Bone marrow (tissue), 2 donors: ENCODE measurements at regions not wholly inside any gene's neighbourhood (a gene's known extent, or its start where the extent isn't known, plus 50 kb on each side); places are given as distances from the start of the nearest gene placed in this dataset.

Experiments
- DNase-seq, 2 donors: peaks; one replicate each; lab custom pipeline; 2025; lab: John Stamatoyannopoulos, UW

GRCh38 chr3:22893644-22894325, 309.3 kb upstream of the UBE2E2 start:
- DNase-seq: no peak

- no peak for DNase-seq
Measured at GRCh38 chr3:22894865-22895264, 308.3 kb upstream of the UBE2E2 start.

- no peak for DNase-seq
Measured at GRCh38 chr3:22895671-22896070, 307.5 kb upstream of the UBE2E2 start.

- DNase-seq: no peak
Measured at GRCh38 chr3:22898558-22898957, 304.6 kb upstream of the UBE2E2 start.

- DNase-seq: no peak
Measured at GRCh38 chr3:22899441-22899840, 303.7 kb upstream of the UBE2E2 start.

GRCh38 chr3:22900296-22900695, 302.8 kb upstream of the UBE2E2 start:
- no peak for DNase-seq

- DNase-seq: no peak
Measured at GRCh38 chr3:22901684-22902083, 301.4 kb upstream of the UBE2E2 start.

GRCh38 chr3:22907161-22907780, 295.9 kb upstream of the UBE2E2 start:
- DNase-seq: no peak

- DNase-seq: no peak
Measured at GRCh38 chr3:22907796-22908195, 295.3 kb upstream of the UBE2E2 start.

- DNase-seq: no peak
Measured at GRCh38 chr3:22908989-22909507, 294.1 kb upstream of the UBE2E2 start.

GRCh38 chr3:22916933-22917332, 286.2 kb upstream of the UBE2E2 start:
- no peak for DNase-seq

GRCh38 chr3:22920006-22920405, 283.1 kb upstream of the UBE2E2 start:
- no peak for DNase-seq

GRCh38 chr3:22922317-22922716, 280.8 kb upstream of the UBE2E2 start:
- peak in 1 of 2 donors; percentile 4 for DNase-seq

GRCh38 chr3:22923711-22924110, 279.4 kb upstream of the UBE2E2 start:
- no peak for DNase-seq

- DNase-seq: no peak
Measured at GRCh38 chr3:22928216-22929110, 274.7 kb upstream of the UBE2E2 start.

GRCh38 chr3:22933051-22933840, 269.9 kb upstream of the UBE2E2 start:
- DNase-seq: no peak

- DNase-seq: no peak
Measured at GRCh38 chr3:22933841-22934116, 269.3 kb upstream of the UBE2E2 start.

GRCh38 chr3:22935040-22935439, 268.1 kb upstream of the UBE2E2 start:
- DNase-seq: no peak

- DNase-seq: no peak
Measured at GRCh38 chr3:22937536-22937935, 265.6 kb upstream of the UBE2E2 start.

GRCh38 chr3:22938739-22939138, 264.4 kb upstream of the UBE2E2 start:
- no peak for DNase-seq

- no peak for DNase-seq
Measured at GRCh38 chr3:22939349-22939748, 263.8 kb upstream of the UBE2E2 start.

GRCh38 chr3:22940285-22940684, 262.8 kb upstream of the UBE2E2 start:
- no peak for DNase-seq
